ENCODE measurements at regions not wholly inside any gene's neighbourhood (a gene's known extent, or its start where the extent isn't known, plus 50 kb on each side); places are given as distances from the start of the nearest gene placed in this dataset.
"Not testable (repeated sequence)": the region's sequence is repeated elsewhere in the genome, so short reads cannot be mapped to it uniquely, and the experiment has no call there.

- DNase-seq (ENCODE audit: low read depth, low spot score): no peak
Observed at GRCh38 chr22:48503035-48503625, 1324.5 kb downstream of the BRD1 start.

GRCh38 chr22:48501231-48501750 is 1326.4 kb downstream of the BRD1 start:
- no peak for DNase-seq (ENCODE audit: low read depth, low spot score)

- DNase-seq (ENCODE audit: low read depth, low spot score): no peak
Observed at GRCh38 chr22:48500471-48501230, 1327.0 kb downstream of the BRD1 start.

- DNase-seq (ENCODE audit: low read depth, low spot score): no peak
Observed at GRCh38 chr22:48499456-48500425, 1327.9 kb downstream of the BRD1 start.

GRCh38 chr22:48498526-48499331 is 1328.9 kb downstream of the BRD1 start:
- no peak for DNase-seq (ENCODE audit: low read depth, low spot score)

GRCh38 chr22:48497743-48498520 is 1329.7 kb downstream of the BRD1 start:
- not testable (repeated sequence) for DNase-seq (ENCODE audit: low read depth, low spot score)

- no peak for DNase-seq (ENCODE audit: low read depth, low spot score)
Observed at GRCh38 chr22:48496987-48497650, 1330.6 kb downstream of the BRD1 start.

- DNase-seq (ENCODE audit: low read depth, low spot score): no peak
Observed at GRCh38 chr22:48496226-48496845, 1331.3 kb downstream of the BRD1 start.

GRCh38 chr22:48495751-48496080 is 1332.0 kb downstream of the BRD1 start:
- no peak for DNase-seq (ENCODE audit: low read depth, low spot score)

GRCh38 chr22:48494968-48495750 is 1332.5 kb downstream of the BRD1 start:
- no peak for DNase-seq (ENCODE audit: low read depth, low spot score)

- no peak for DNase-seq (ENCODE audit: low read depth, low spot score)
Observed at GRCh38 chr22:48494256-48494967, 1333.3 kb downstream of the BRD1 start.

GRCh38 chr22:48493733-48494132 is 1333.9 kb downstream of the BRD1 start:
- no peak for DNase-seq (ENCODE audit: low read depth, low spot score)

GRCh38 chr22:48492366-48493320 is 1335.0 kb downstream of the BRD1 start:
- no peak for DNase-seq (ENCODE audit: low read depth, low spot score)

GRCh38 chr22:48491451-48491941 is 1336.2 kb downstream of the BRD1 start:
- no peak for DNase-seq (ENCODE audit: low read depth, low spot score)

GRCh38 chr22:48490500-48491411 is 1336.9 kb downstream of the BRD1 start:
- DNase-seq (ENCODE audit: low read depth, low spot score): no peak
